DOHH2 (cell line): ENCODE measurements at regions not wholly inside any gene's neighbourhood (a gene's known extent, or its start where the extent isn't known, plus 50 kb on each side); places are given as distances from the start of the nearest gene placed in this dataset.

Experiments used
- EZH2phosphoT487 ChIP-seq: fragments of 200-600 bp; sonication (generic); IDR thresholded peaks from 2 replicates; pipeline ENCODE4 v1.6.1; 2017; ENCODE audit warnings: borderline replicate concordance, mild to moderate bottlenecking, antibody characterized with exemption, low read length, moderate library complexity, mixed read lengths
- TF ChIP-seq, protein P1 (sequence below): fragments of 200-600 bp; sonication (generic); IDR thresholded peaks from one replicate; pipeline ENCODE4 v1.5.1; 2014; ENCODE audit warnings: antibody characterized with exemption, mild to moderate bottlenecking, low read depth, low read length; ENCODE audit not compliant: poor library complexity, severe bottlenecking

DNA sequence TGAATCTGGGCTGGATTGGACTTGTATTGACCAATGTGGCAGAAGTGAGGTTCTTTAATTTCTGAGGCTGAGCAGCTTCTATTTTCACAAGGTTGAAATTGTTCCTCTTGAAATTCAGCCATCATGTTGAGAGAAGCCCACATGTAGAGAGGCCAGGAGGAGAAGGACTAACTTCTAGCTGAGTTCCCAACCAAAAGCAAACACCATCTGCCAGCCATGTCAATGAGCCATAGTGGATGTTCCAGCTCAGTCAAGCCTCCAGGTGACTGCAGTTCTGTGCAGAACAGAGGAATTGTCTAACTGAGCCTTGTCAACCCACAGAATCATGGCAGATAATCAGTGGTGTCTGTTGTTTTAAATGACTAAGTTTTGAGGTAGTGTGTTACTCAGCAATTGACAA lies 110.6 kb upstream of the ACVR1 start:
- TF ChIP-seq, protein P1, sequence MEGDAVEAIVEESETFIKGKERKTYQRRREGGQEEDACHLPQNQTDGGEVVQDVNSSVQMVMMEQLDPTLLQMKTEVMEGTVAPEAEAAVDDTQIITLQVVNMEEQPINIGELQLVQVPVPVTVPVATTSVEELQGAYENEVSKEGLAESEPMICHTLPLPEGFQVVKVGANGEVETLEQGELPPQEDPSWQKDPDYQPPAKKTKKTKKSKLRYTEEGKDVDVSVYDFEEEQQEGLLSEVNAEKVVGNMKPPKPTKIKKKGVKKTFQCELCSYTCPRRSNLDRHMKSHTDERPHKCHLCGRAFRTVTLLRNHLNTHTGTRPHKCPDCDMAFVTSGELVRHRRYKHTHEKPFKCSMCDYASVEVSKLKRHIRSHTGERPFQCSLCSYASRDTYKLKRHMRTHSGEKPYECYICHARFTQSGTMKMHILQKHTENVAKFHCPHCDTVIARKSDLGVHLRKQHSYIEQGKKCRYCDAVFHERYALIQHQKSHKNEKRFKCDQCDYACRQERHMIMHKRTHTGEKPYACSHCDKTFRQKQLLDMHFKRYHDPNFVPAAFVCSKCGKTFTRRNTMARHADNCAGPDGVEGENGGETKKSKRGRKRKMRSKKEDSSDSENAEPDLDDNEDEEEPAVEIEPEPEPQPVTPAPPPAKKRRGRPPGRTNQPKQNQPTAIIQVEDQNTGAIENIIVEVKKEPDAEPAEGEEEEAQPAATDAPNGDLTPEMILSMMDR, result no peak
- no peak for TF ChIP-seq EZH2phosphoT487
